Neuronal stem cell (in vitro differentiated cells): ENCODE measurements at regions not wholly inside any gene's neighbourhood (a gene's known extent, or its start where the extent isn't known, plus 50 kb on each side); places are given as distances from the start of the nearest gene placed in this dataset.

Source experiments
- DNase-seq: peaks from one replicate; pipeline ENCODE4 v3.0.0-alpha.2; 2013; ENCODE audit warnings: low spot score
- H2AFZ ChIP-seq: one replicate; pipeline ENCODE4 v1.6.1; 2013; ENCODE audit warnings: mild to moderate bottlenecking, low read length, inconsistent platforms
- H2AK5ac ChIP-seq: 2 replicates; pipeline ENCODE4 v1.6.1; 2013; ENCODE audit warnings: low read depth, mild to moderate bottlenecking, inconsistent platforms, low read length, moderate library complexity, mixed read lengths
- H2BK120ac ChIP-seq: 2 replicates; pipeline ENCODE4 v1.6.1; 2013; ENCODE audit warnings: low read depth, mild to moderate bottlenecking, inconsistent platforms, low read length, moderate library complexity, mixed read lengths
- H2BK12ac ChIP-seq: one replicate; pipeline ENCODE4 v1.6.1; 2013; ENCODE audit warnings: low read length, inconsistent platforms
- H2BK15ac ChIP-seq: 2 replicates; pipeline ENCODE4 v1.6.1; 2013; ENCODE audit warnings: mild to moderate bottlenecking, low read length, inconsistent platforms, mixed read lengths
- H2BK5ac ChIP-seq: one replicate; pipeline ENCODE4 v1.6.1; 2013; ENCODE audit warnings: inconsistent platforms, mild to moderate bottlenecking, low read length, moderate library complexity
- H3K14ac ChIP-seq: one replicate; pipeline ENCODE4 v1.6.1; 2013; ENCODE audit warnings: low read length, inconsistent platforms
- H3K18ac ChIP-seq: 2 replicates; pipeline ENCODE4 v1.6.1; 2013; ENCODE audit warnings: low read length, inconsistent platforms
- H3K23ac ChIP-seq: 2 replicates; pipeline ENCODE4 v1.6.1; 2013; ENCODE audit warnings: low read depth, mild to moderate bottlenecking, mixed read lengths, low read length, inconsistent platforms; ENCODE audit not compliant: poor library complexity
- H3K27ac ChIP-seq: replicated peaks from 3 replicates; pipeline ENCODE4 v1.5.1; 2013; ENCODE audit warnings: low read length, inconsistent platforms
- H3K27me3 ChIP-seq, 3 experiments: 2 replicates each; pipeline ENCODE4 v1.6.1; 2013; ENCODE audit warnings: low read length in 3 of 3, mild to moderate bottlenecking in 2 of 3, inconsistent platforms in 1 of 3, low read depth in 1 of 3, mixed read lengths in 1 of 3, moderate library complexity in 1 of 3; ENCODE audit not compliant: control insufficient read depth in 3 of 3, insufficient read depth in 3 of 3
- H3K36me3 ChIP-seq, 2 donors: replicated peaks in 1 of 2; 2 replicates each; pipeline ENCODE4 v1.6.1; 2013; ENCODE audit warnings: low read length in 2 of 2; ENCODE audit not compliant: control insufficient read depth in 2 of 2, insufficient read depth in 2 of 2
- H3K4ac ChIP-seq: 2 replicates; pipeline ENCODE4 v1.6.1; 2013; ENCODE audit warnings: inconsistent platforms, mild to moderate bottlenecking, low read length, moderate library complexity
- H3K4me1 ChIP-seq, 2 donors: 1 replicate in 1 of 2; 2 replicates in 1 of 2; pipeline ENCODE4 v1.6.1; 2013; ENCODE audit warnings: low read length in 2 of 2, low read depth in 1 of 2; ENCODE audit not compliant: control insufficient read depth in 2 of 2, insufficient read depth in 1 of 2
- H3K4me2 ChIP-seq: one replicate; pipeline ENCODE4 v1.6.1; 2013; ENCODE audit warnings: mild to moderate bottlenecking, low read length, inconsistent platforms; ENCODE audit not compliant: insufficient read depth, poor library complexity, severe bottlenecking
- H3K4me3 ChIP-seq, 2 donors: 2 replicates each; pipeline ENCODE4 v1.5.1; 2013; ENCODE audit warnings: low read length in 2 of 2, mild to moderate bottlenecking in 2 of 2, inconsistent platforms in 1 of 2, moderate library complexity in 1 of 2
- H3K79me1 ChIP-seq: one replicate; pipeline ENCODE4 v1.6.1; 2013; ENCODE audit warnings: low read depth, mild to moderate bottlenecking, inconsistent platforms, low read length, moderate library complexity
- H3K9ac ChIP-seq: one replicate; pipeline ENCODE4 v1.6.1; 2013; ENCODE audit warnings: mild to moderate bottlenecking, low read depth, low read length, inconsistent platforms; ENCODE audit not compliant: poor library complexity
- H3K9me3 ChIP-seq, 2 donors: replicated peaks in 1 of 2; 2 replicates each; pipeline versions ENCODE3 to v1.6.1; 2013; ENCODE audit warnings: low read length in 2 of 2, mild to moderate bottlenecking in 2 of 2, inconsistent platforms in 1 of 2, low read depth in 1 of 2, mixed read lengths in 1 of 2, moderate library complexity in 1 of 2; ENCODE audit not compliant: control insufficient read depth in 2 of 2, insufficient read depth in 1 of 2
- H4K8ac ChIP-seq: one replicate; pipeline ENCODE4 v1.6.1; 2013; ENCODE audit warnings: low read depth, mild to moderate bottlenecking, inconsistent platforms, low read length, moderate library complexity
- H4K91ac ChIP-seq: one replicate; pipeline ENCODE4 v1.6.1; 2013; ENCODE audit warnings: low read length, low read depth, mild to moderate bottlenecking, inconsistent platforms; ENCODE audit not compliant: poor library complexity
- WGBS, 2 donors: extraction: QIAGEN DNeasy Blood & Tissue Kit; methylation state at CpG; one replicate each; pipeline ENCODE4 v1.1.7; 2013; ENCODE audit warnings: missing lambda C conversion rate in 2 of 2, mixed read lengths in 1 of 2; ENCODE audit not compliant: insufficient read length in 2 of 2, insufficient replicate concordance in 1 of 2; ENCODE audit errors: extremely low coverage in 2 of 2; 5-methylcytosine and 5-hydroxymethylcytosine counted together

GRCh38 chr5:54742417-54742891 lies 224.9 kb downstream of the SNX18 start:
- Histone ChIP-seq H3K79me1 (no peaks in the 10 kb centered on the region), H3K4me2 (no peak overlapping the region), H2BK120ac (no peak overlapping the region), H3K9ac (no peak overlapping the region), H3K9me3 (peaks cover 0 to 3% of the 10 kb centered on the region in 2 donors), H2BK12ac (no peak overlapping the region), H2AK5ac (no peak overlapping the region), H3K4me3 (no peak overlapping the region), H3K27ac (no peak overlapping the region), H3K36me3 (no peaks in the 10 kb centered on the region), H3K4ac (no peak overlapping the region), H4K91ac (no peak overlapping the region), H3K27me3 (no peaks in the 10 kb centered on the region), H2BK5ac (no peak overlapping the region), H3K23ac (no peak overlapping the region), H3K18ac (no peak overlapping the region), H2BK15ac (no peak overlapping the region), H3K14ac (no peak overlapping the region), H3K4me1 (peaks cover 9 to 12% of the 10 kb centered on the region in 2 donors), H4K8ac (no peak overlapping the region), H2AFZ (no peak overlapping the region)
- WGBS, 2 donors, result no CpG with 5 or more reads among the region's 7 CpGs
- DNase-seq, result no peak

DNA sequence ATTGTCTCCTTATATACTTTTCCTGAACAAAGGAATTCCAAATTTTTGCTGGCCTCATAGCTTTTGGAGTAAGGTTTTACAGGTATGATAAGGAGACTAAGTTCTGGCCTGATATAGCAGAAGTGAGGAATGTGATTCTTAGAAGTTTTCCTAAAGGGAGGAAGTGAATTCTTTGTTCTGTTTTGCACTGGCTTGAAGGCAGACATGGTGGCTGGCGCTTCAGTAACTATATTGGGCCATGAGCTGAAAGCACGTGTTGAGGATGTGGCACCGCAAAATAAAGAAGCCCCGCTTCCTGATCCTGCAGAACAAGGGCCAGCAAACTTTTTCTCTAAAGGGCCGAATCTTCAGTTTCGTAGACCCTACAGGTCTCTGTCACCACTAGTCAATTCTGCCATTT lies 224.2 kb downstream of the SNX18 start:
- no peaks in the 10 kb centered on the region for H3K79me1 ChIP-seq
- H3K9me3 ChIP-seq, result peaks cover 0 to 3% of the 10 kb centered on the region in 2 donors
- no peak overlapping the region for H4K8ac ChIP-seq
- no peak overlapping the region for H2BK12ac ChIP-seq
- no peak overlapping the region for H4K91ac ChIP-seq
- no peak overlapping the region for H2BK15ac ChIP-seq
- WGBS, 2 donors, result no CpG with 5 or more reads among the region's 6 CpGs
- no peaks in the 10 kb centered on the region for H3K36me3 ChIP-seq
- no peak overlapping the region for H2BK5ac ChIP-seq
- H3K4me2 ChIP-seq, result no peak overlapping the region
- H3K4me1 ChIP-seq, result peaks cover 9 to 12% of the 10 kb centered on the region in 2 donors
- no peak overlapping the region for H3K4me3 ChIP-seq
- no peak overlapping the region for H2BK120ac ChIP-seq
- H3K27ac ChIP-seq, result no peak overlapping the region
- H3K23ac ChIP-seq, result no peak overlapping the region
- H3K18ac ChIP-seq, result no peak overlapping the region
- no peak overlapping the region for H3K9ac ChIP-seq
- no peak overlapping the region for H2AFZ ChIP-seq
- DNase-seq, result no peak
- H2AK5ac ChIP-seq, result no peak overlapping the region
- no peak overlapping the region for H3K14ac ChIP-seq
- H3K27me3 ChIP-seq, result no peaks in the 10 kb centered on the region
- no peak overlapping the region for H3K4ac ChIP-seq

DNA sequence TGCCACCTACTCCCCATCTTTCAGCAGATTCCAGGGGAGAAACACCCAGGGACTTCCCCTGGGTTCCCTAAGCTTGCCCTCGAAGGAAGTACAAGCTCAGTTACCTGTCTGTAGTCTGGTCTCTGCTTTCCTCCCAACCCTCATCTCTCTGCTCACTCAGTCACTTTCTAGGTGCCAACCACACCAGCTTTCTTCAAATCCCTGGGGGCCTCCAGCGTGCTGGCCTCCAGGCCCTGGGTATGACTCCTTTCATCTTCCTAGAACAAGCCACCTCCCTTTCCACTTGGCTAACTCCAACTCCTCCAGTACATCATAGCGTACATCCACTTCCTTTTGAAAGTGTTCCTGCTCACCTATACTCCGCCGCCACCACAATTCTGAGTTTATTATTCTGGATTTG lies 222.6 kb downstream of the SNX18 start:
- Histone ChIP-seq H3K27me3 (no peaks in the 10 kb centered on the region), H3K4me1 (peaks cover 9 to 18% of the 10 kb centered on the region in 2 donors), H2BK120ac (no peak overlapping the region), H3K36me3 (no peaks in the 10 kb centered on the region), H2AK5ac (no peak overlapping the region), H3K9me3 (peaks cover 0 to 3% of the 10 kb centered on the region in 2 donors), H3K14ac (no peak overlapping the region), H3K9ac (no peak overlapping the region), H3K4me2 (no peak overlapping the region), H3K79me1 (no peaks in the 10 kb centered on the region), H4K8ac (no peak overlapping the region), H2BK15ac (no peak overlapping the region), H3K4me3 (no peak overlapping the region), H3K27ac (no peak overlapping the region), H2AFZ (no peak overlapping the region), H2BK12ac (no peak overlapping the region), H3K18ac (no peak overlapping the region), H4K91ac (no peak overlapping the region), H3K4ac (no peak overlapping the region), H2BK5ac (no peak overlapping the region), H3K23ac (no peak overlapping the region)
- DNase-seq, result no peak
- no CpG with 5 or more reads among the region's 5 CpGs for WGBS, 2 donors

GRCh38 chr5:54739371-54739770 lies 221.8 kb downstream of the SNX18 start:
- Histone ChIP-seq H3K9ac (no peak overlapping the region), H3K4me1 (peaks cover 6 to 16% of the 10 kb centered on the region in 2 donors), H2AK5ac (no peak overlapping the region), H3K18ac (no peak overlapping the region), H3K27ac (no peak overlapping the region), H3K9me3 (peaks cover 0 to 3% of the 10 kb centered on the region in 2 donors), H3K4ac (no peak overlapping the region), H2BK12ac (no peak overlapping the region), H3K14ac (no peak overlapping the region), H3K79me1 (no peaks in the 10 kb centered on the region), H3K4me3 (no peak overlapping the region), H3K36me3 (no peaks in the 10 kb centered on the region), H3K27me3 (no peaks in the 10 kb centered on the region), H2AFZ (no peak overlapping the region), H4K8ac (no peak overlapping the region), H3K4me2 (no peak overlapping the region), H2BK5ac (no peak overlapping the region), H2BK15ac (no peak overlapping the region), H4K91ac (no peak overlapping the region), H2BK120ac (no peak overlapping the region), H3K23ac (no peak overlapping the region)
- WGBS, 2 donors, result no CpG with 5 or more reads among the region's 2 CpGs
- no peak for DNase-seq
